Activated B cell treated with CpG ODN at 0.5 μM for 24 hours (primary cell): ENCODE measurements at regions not wholly inside any gene's neighbourhood (a gene's known extent, or its start where the extent isn't known, plus 50 kb on each side); places are given as distances from the start of the nearest gene placed in this dataset.
"Not testable (repeated sequence)": the region's sequence is repeated elsewhere in the genome, so short reads cannot be mapped to it uniquely, and the experiment has no call there.

ENCODE experiments used
- ATAC-seq: fragments of 200-7000 bp; cut with Tn5 transposase; one replicate; pipeline ENCODE4 v1.10.0; 2021; ENCODE audit warnings: low read depth, mild to moderate bottlenecking, moderate library complexity
- CTCF ChIA-PET: fragments of 350-600 bp; sonication (Branson Sonifier 250); formaldehyde crosslinking; loops from one replicate; lab custom pipeline; 2021; ENCODE audit warnings: antibody characterized with exemption; lab: Charles Lee
- POLR2A ChIA-PET: fragments of 350-600 bp; sonication (Branson Sonifier 250); formaldehyde crosslinking; loops from one replicate; lab custom pipeline; 2021; ENCODE audit warnings: antibody characterized with exemption; lab: Charles Lee
- DNase-seq: peaks from one replicate; pipeline ENCODE4 v3.0.0; 2022
- H3K27ac Mint-ChIP-seq: one replicate; pipeline ENCODE4 v1.8.0; 2020; ENCODE audit warnings: mixed read lengths
- H3K27me3 Mint-ChIP-seq: one replicate; pipeline ENCODE4 v1.8.0; 2021; ENCODE audit warnings: mixed read lengths
- H3K36me3 Mint-ChIP-seq: one replicate; pipeline ENCODE4 v1.8.0; 2021; ENCODE audit warnings: low read depth, mixed read lengths
- H3K4me1 Mint-ChIP-seq: one replicate; pipeline ENCODE4 v1.8.0; 2021; ENCODE audit warnings: mixed read lengths
- H3K4me3 Mint-ChIP-seq: one replicate; pipeline ENCODE4 v1.8.0; 2020; ENCODE audit warnings: mild to moderate bottlenecking, mixed read lengths
- H3K9me3 Mint-ChIP-seq: one replicate; pipeline ENCODE4 v1.8.0; 2020; ENCODE audit warnings: mixed read lengths
- CTCF ChIP-seq: fragments of 200-600 bp; IDR thresholded peaks from one replicate; pipeline ENCODE4 v1.8.0; 2022; ENCODE audit warnings: antibody characterized with exemption, mild to moderate bottlenecking
- intact Hi-C: fragments of 100-400 bp; cut with micrococcal nuclease; formaldehyde crosslinking; loops from one replicate; pipeline ENCODE4 v1.15.1; 2024

- ChIA-PET CTCF (no interaction called here), POLR2A (no interaction called here)
- Mint-ChIP-seq H3K4me1 (no peaks in the 10 kb centered on the region), H3K27ac (no peak overlapping the region), H3K9me3 (peaks cover 7% of the 10 kb centered on the region), H3K36me3 (no peaks in the 10 kb centered on the region), H3K4me3 (no peak overlapping the region), H3K27me3 (peaks cover 4% of the 10 kb centered on the region)
- ATAC-seq, result no peak
- intact Hi-C loops, result no loop called here
- DNase-seq, result no peak
- no peak for TF ChIP-seq CTCF
Observed at GRCh38 chr4:9716093-9716492, 65.3 kb upstream of the DRD5 start.

- H3K4me1 Mint-ChIP-seq, POLR2A ChIA-PET, DNase-seq, intact Hi-C loops, H3K27me3 Mint-ChIP-seq, H3K4me3 Mint-ChIP-seq, H3K36me3 Mint-ChIP-seq, CTCF ChIA-PET, ATAC-seq, H3K27ac Mint-ChIP-seq, H3K9me3 Mint-ChIP-seq: not testable (repeated sequence)
Observed at GRCh38 chr4:9718246-9718939, 63.0 kb upstream of the DRD5 start.

- ATAC-seq, intact Hi-C loops, POLR2A ChIA-PET: not testable (repeated sequence)
Observed at GRCh38 chr4:9722131-9722530, 59.3 kb upstream of the DRD5 start.

More at GRCh38 chr4:9722131-9722530, 59.3 kb upstream of the DRD5 start:
- H3K9me3 Mint-ChIP-seq, H3K27ac Mint-ChIP-seq, CTCF ChIA-PET, H3K4me1 Mint-ChIP-seq, DNase-seq, H3K36me3 Mint-ChIP-seq, H3K4me3 Mint-ChIP-seq, H3K27me3 Mint-ChIP-seq: not testable (repeated sequence)
